NCI-H526 (cell line): ENCODE measurements at regions not wholly inside any gene's neighbourhood (a gene's known extent, or its start where the extent isn't known, plus 50 kb on each side); places are given as distances from the start of the nearest gene placed in this dataset.
A peak's percentile ranks its signal among the peaks of the same experiment; 100 is the strongest.
"Not testable (repeated sequence)": the region's sequence is repeated elsewhere in the genome, so short reads cannot be mapped to it uniquely, and the experiment has no call there.

ENCODE experiments used
- DNase-seq, 2 experiments: peaks; one replicate each; lab custom pipeline; 2025; lab: John Stamatoyannopoulos, UW

DNA sequence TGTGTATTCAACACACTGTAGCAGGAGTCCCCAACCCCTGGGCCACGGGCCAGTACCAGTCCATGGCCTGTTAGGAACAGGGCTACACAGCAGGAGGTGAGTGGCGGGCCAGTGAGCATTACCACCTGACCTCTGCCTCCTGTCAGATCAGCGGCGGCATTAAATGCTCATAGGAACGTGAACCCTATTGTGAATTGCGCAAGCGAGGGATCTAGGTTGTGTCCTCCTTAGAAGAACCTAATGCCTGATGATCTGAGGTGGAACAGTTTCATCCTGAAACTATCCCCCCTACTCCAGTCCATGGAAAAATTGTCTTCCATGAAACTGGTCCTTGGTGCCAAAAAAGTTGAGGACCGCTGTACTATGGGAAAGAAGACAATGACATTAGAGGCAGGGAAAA lies 386.9 kb downstream of the PREX1 start:
- DNase-seq, result no peak

DNA sequence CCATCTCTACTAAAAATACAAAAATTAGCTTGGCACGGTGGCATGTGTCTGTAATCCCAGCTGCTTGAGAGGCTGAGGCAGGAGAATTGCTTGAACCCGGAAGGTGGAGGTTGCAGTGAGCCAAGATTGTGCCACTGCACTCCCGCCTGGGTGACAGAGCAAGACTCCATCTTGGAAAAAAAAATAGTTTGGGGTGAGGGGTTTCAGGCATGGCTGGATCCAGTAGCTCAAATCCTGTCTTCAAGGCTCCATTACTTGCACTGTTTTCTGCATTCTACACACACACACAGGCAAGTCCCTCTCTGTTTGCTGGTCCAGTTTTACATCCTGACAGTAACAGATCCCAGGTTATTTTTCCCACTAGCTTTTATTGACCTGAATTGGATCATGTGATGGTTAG lies 387.5 kb downstream of the PREX1 start:
- DNase-seq, result not testable (repeated sequence)

DNA sequence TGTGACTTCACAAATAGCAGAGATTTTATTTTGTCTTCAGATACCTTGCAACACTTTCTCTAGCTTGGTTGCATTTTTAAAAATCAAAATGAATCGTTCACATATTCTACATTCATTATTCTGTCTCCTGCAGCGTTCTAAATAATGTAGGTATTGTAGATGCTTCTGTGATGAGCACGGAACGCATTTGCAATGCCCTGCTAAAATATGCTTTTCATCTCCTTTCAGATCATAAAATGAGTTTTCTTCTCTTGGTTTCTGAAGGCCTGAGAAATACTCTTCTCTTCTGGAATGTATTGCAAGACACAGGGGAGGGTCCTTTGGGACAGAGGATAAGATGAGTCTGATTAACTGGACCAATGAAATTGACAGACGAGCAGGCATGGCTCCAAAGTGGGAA lies 390.7 kb downstream of the PREX1 start:
- no peak for DNase-seq

DNA sequence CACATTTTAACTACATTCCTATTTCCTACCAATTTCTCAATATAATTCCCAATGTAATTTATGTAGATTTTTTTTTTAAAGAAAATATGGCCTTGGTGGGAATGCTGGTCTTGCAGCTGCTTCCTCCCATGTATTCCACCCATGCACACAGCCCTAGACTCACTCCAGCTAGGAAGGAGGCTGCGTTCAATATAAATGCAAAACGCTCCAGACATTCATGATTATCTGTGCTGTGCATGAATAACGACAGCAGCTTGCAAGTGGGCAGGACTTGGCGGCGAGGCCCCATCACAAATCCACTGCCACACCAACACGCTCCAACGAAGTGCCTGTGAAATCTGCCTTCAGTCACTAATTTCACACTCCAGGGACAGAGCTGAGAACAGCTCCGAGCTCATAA lies 391.2 kb downstream of the PREX1 start:
- DNase-seq, result peak in 1 of 2 experiments; percentile 21

DNA sequence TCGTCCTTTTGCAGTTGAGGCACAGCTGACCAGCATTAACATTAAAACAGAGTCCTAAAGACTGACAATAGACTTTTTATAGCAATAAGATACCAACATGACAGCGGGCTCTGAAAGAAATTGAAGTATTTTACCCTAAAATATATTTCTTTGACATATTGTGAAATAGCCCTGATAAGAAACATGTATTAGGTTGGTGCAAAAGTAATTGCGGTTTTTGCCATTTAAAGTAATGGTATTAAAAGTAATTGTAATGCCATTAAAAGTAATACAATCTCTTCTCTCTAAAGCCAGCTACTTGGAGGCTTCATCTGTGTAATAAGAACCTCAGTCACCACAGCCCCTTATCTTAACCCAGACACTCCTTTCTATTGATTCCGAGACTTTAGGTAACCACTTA lies 394.6 kb downstream of the PREX1 start:
- no peak for DNase-seq

DNA sequence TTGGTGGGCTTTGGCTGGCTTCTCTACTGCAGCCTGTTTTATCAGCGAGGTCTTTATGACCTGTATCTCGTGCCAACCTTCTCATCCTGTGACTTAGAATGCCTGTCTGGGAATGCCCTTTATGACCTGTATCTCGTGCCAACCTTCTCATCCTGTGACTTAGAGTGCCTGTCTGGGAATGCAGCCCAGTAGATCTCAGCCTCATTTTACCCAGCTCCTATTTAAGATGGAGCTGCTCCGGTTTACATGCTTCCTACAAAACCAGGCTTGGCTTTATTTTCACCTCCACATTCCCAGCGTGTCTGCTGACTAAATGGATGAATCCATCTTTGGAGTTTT lies 395.3 kb downstream of the PREX1 start:
- DNase-seq, result no peak

DNA sequence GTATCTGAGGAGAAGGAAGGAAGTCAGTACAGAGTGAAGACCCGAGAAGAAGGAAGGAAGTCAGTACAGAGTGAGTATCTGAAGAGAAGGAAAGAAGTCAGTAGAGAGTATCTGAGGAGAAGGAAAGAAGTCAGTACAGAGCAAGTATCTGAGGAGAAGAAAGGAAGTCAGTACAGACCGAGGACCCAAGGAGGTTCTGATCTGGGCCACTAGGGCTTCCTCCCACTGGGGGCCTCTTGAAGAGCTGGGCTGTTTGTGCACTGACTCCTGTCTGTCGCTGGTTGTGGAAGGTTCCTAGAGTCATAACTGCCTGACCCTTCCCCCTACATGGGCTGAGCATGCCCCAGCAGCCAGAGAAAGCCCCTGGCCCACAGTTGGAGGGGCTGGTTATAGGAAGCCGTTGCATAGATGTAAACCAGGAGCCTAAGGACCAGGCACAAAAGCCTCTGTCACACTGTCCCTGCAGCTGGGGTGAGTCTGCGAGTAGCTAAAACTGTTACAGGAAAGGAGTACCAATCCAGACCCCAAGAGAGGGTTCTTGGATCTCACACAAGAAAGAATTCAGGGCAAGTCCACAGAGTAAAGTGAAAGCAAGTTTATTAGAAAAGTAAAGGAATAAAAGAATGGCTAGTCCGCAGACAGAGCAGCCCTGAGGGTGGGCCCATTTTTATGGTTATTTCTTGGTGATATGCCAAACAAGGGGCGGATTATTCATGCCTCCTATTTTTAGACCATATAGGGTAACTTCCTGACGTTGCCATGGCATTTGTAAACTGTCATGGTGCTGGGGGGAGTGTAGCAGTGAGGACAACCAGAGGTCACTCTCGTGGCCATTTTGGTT lies 395.9 kb downstream of the PREX1 start:
- DNase-seq, result no peak

DNA sequence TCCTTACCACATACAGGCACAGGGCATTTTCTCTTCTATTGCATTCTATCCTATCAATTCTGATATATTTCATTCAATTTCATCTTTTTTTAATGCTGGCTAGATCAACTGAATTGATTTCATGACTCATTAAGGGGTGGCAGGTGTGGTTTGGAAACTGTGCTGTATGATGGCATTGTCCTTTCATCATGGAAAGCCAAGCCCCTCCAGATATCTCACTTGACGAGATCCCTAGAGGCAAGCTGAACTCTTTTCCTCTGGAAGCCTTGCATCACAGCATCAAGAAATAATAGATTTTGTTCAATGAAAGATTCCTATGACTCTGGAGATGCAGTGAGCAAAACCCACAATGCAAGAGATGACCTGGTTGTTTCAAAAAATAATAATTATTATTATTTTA lies 401.2 kb downstream of the PREX1 start:
- no peak for DNase-seq

DNA sequence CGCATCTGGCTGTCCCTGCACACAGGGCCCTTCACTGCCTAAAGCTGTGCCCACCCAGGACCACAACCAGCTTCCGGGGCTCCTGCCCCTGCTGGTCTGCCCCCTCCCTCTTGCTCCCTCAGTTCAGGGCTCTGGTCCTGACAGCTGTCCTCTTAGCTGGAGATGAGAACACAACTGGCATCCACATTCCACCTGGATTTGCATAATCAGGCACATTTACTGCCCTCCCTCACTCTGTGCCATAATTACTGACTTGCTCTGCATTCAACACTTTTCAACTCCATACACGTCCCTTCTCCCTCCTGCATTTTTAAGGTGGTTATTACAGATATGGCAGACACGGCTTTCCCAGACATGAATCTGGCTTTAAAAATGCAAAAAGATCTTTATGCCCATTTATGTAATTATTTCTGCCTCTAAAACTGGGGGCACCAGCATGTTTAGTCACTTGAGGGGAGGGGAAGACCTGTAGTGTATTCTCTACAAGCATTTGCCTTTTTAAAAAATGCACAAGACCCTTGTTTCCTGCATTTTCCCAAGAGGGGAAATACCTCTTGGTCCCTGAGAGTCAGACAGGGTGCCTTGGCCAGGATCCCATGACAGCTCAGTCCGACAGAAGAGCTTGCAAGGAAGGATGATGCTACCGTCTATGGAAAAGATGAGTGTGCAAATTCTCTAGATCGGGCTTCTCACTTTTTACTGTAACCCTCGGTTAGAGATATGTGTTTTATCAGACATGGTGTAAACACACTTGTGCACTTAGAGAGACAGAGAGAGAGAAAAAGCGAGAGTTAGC lies 401.8 kb downstream of the PREX1 start:
- DNase-seq, result peak; percentile 45 to 76

DNA sequence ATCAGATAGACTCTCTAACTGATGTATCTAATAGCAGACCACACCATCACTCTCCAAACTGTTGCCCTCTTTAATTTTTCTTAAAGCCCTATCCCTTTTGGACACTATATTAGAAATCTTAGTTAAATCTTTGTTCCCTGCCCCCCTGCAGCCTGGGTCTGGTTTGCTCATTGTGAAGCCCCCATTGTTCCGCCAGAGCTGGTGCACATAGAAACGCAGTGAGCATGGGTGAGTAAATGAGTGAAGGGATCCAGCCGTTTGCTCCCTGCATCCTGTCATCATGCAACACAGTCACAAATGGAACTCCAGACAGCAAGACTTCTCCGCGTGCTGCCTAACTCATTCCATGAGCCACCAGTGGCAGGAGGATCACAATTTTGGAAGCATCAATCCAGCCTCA lies 402.5 kb downstream of the PREX1 start:
- DNase-seq, result no peak

DNA sequence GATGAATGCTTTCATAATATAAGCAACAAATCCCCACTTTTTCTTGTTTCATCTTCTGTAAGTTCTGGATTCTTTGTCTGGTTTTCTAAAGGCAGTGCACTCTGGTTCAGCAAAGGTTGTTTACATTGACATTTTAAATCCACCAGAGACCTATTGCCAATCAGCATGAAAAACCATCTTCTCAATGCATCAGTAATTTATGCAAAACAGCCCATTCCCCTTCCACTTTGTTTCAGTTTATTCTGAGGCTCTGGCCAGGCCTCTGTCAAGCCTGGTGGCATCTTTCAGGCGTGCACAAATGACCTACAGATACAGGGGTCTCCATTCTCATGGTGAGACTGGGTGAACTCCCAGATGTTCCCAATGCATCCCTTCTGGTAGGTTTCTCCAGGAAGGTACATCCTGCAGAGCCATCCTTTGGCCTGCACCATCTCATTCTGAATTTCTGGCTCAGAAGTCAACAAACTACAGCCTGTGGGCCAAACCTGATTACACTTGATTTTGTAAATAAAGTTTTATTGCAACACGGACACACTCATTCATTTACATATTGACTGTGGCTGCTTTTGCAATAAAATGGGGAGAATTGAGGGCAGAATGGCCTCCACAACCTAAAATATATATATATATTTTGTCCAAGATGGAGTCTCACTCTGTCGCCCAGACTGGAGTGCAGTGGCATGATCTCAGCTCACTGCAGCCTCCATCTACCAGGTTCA lies 405.4 kb downstream of the PREX1 start:
- peak; percentile 60 to 87 for DNase-seq

DNA sequence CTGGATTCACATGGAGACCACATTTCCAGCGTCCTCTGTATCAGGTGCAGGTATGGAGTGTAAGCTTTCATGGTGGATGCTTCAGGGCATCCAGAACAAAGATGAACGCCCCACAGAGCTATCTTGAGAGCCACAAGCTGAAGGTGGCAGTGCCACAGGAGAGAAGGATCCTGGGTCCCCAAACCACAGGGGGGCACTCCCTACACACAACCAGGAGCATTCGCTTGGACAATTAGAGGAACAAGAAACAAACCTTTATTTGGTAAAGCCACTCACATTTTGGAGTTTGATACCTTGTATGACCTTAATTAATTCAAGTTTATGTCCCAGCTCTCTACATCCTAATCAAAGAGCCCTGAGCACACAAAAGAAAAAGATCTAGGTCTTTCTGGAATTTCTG lies 406.3 kb downstream of the PREX1 start:
- DNase-seq, result no peak

DNA sequence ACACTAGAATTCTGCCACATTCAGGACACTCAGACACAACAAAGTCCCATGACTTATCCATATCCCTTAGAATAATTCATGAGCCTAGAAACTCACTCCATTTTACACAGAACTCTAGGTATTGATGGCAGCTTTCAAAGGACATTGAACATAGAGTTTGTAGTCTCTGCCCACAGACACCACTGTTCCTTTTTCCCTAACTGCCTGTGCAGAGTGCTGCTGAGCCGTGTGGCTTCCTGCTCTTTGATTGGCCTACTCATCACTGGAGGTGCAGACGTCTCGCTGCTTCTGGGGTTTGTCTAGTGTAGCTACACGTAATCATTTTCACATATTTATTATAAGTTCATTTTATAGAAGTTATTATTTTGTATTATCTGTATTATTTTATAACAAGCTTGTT lies 407.6 kb downstream of the PREX1 start:
- DNase-seq, result no peak

DNA sequence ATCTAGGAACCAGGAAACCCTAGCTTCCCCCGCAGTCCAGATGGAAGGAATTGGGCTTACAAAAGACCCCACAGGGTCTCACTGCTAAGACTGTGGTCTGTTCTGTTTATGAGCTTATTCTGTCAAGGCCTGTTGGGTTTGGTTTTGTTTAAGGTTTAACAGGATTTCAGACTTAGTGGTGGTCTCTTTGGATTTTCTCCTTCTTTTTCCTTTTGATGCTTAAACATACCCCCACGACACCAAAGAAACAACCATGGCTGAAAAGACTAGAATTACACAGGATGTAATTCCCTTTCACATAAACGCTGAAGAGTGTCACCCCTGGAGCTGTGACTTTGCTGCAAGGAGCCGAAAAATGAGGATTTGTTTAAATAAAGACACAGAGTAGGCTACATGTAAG lies 408.6 kb downstream of the PREX1 start:
- DNase-seq, result no peak

DNA sequence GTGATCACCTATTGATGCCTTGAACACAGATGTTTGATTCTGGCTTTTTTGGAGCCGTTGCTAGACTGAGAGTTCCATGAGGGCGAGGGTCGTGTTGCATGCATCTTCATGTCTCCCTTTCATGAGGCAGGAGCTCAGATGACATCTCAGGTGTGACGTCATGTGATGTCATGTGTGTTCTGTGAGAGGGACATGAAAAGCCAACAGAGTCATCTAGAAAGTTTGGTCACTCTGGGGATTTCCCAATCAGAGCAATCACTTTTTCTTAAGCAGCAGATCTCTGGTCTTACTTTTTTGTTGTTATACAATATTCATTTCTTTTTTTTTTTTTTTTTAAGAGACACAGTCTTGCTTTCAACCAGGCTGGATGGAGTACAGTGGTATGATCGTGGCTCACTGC lies 411.8 kb downstream of the PREX1 start:
- DNase-seq, result no peak

DNA sequence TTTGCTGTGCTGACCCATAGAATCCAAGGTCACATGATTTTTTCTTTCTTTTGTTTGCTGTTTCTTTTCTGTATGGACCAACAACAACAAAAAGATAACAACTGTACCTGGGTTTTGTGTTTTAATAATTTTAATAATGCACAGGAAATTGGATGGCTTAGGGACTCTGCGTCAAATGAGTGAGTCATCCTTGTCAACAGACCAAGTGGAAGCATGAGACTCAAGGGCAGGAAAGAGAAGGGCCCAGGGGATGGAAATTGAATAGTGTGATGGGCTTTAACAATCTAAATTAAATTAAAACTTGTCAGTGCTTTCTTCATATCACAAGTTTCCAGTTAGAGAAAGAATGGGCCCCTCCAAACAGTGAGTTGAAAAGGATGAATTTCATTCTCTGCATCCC lies 413.0 kb downstream of the PREX1 start:
- no peak for DNase-seq

DNA sequence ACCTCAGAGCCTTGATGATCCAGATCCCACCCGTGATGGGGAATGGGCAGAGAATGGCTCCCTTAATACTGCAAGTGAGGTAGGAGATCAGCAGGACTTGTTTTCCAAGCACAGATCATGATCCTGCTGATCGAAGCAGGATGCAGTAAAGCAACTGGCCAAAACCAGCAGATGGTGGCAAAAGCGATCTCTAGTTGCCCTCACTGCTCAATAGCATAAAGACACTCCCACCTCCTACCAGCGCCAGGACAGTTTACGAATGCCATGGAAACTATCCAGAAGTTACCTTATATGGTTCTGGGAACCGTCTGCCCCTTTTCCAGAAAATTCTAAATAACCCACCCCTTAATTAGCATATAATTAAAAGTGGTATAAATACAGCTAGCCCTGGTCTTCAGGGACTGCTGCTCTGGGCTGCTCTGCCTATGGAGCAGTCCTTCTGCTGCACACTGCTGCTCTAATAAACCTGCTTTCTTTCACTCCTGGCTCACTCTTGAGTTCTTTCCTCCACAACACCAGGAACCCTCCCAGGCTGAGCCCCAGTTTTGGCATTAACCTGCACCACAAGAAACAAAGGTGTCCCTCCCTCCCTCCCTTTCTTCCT lies 415.8 kb downstream of the PREX1 start:
- DNase-seq, result no peak

DNA sequence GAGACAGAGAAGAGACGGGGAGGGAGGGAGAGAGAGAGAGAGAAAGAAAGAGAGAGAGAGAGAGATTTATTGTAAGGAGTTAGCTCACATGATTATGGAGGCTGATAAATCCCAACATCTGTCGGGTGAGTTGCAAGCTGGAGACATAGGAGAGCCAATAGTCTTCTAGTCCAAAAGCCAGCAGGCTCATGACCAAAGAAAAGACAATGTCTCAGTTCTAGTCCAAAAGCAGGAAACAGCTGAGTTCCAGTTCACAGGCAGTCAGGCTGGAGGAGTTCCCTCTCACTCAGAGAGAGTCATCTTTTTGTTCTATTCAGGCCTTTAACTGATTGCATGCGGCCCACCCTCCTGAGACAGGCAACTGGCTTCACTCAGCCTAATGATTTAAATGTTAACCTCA lies 416.6 kb downstream of the PREX1 start:
- no peak for DNase-seq

DNA sequence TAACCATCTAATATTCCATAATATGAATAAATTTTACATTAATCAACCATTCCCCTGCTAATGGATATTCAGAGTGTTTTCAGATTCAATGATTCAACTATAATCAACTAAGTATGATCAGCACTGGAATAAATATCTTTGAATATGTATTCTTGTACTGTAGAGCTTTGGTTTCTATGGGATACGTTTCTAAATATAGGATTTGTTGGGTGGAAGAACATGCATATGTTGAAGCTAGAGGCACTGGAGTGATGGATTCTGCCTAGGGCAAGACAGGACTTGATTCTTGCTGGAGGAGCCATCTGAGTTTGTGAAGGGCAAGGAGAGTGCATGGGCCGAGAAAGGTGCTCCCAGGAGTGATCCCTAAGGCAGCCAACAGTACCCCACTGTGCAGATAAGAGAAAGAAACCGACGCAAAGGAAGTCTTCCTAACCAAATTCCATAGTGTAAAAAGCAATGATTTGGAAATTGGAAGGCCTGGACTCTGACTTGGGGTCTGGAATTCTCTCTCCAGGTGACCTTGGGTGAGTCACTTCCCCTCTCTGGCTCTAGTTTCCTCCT lies 418.7 kb downstream of the PREX1 start:
- no peak for DNase-seq

DNA sequence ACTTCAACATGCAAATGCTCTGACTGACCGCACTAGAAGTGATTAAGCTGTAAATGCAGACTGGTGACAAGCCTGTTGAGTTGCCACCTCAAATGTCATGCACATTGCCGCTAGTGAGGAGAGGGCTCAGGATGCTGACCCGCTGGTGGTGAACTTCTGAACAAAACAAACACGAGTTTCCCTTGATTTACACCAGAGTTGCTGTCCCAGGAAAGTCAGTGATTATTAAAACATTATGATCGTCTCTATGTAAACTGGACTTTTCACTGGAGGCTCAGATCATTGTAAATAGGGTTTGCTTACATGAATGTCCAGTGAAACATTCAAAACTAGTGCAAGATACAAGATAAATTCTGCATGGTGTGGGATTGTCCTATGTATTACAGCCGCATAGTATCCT lies 420.1 kb downstream of the PREX1 start:
- DNase-seq, result peak in 1 of 2 experiments; percentile 32

DNA sequence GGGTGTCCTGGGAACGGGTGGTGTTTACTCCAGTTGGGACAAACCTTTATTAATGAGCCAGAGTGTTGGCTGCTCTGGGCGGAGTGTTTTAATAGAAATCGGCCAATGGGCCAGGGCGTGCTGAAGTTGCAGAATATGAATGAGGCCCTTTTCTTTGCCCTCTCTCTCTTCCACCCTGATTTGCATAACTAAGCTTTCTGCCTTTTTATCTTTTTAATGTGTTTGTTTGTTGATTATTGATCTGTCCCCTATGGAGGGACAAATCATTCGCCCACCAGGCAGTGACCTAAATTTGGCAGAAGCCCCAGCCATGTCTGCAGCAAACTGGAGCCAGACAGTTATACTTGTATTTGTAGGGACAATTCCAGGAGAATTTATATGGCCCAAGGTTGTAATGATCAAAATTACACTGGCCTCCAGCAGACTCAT lies 420.9 kb downstream of the PREX1 start:
- no peak for DNase-seq

DNA sequence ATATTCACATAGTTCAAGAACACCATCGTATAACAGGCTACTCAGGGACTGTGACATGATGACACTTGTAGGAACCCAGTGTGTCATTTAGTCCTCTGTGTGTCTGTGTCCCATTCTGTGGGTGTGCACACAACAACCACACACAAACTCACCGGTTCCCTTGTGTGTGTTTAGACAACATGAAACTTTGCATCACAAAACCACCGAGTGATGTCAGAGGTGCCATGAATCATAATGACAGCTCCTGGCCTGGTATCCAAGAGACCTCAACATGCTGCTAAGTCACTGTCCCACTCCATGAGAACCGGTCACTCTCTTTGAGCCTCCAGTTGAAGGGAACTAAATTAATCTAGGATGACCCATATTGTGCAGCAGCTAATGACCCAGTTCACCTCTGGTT lies 421.3 kb downstream of the PREX1 start:
- no peak for DNase-seq
